Right renal cortex interstitium (tissue), 3 donors: ENCODE measurements at regions not wholly inside any gene's neighbourhood (a gene's known extent, or its start where the extent isn't known, plus 50 kb on each side); places are given as distances from the start of the nearest gene placed in this dataset.

ENCODE experiments used
- DNase-seq, 3 donors: peaks; one replicate each; pipeline ENCODE4 v3.0.0-alpha.2; 2013; ENCODE audit warnings: low read depth in 3 of 3, low spot score in 2 of 3

GRCh38 chr4:61036071-61036684, 163.9 kb upstream of the ADGRL3 start:
- DNase-seq: no peak

GRCh38 chr4:61041527-61041926, 158.6 kb upstream of the ADGRL3 start:
- DNase-seq: no peak

- DNase-seq: no peak
Measured at GRCh38 chr4:61044837-61045236, 155.3 kb upstream of the ADGRL3 start.

GRCh38 chr4:61049018-61049417, 151.1 kb upstream of the ADGRL3 start:
- DNase-seq: no peak

GRCh38 chr4:61067381-61067780, 132.7 kb upstream of the ADGRL3 start:
- DNase-seq: no peak

- DNase-seq: no peak
Measured at GRCh38 chr4:61068060-61068459, 132.1 kb upstream of the ADGRL3 start.

GRCh38 chr4:61068745-61069144, 131.4 kb upstream of the ADGRL3 start:
- DNase-seq: no peak

- DNase-seq: no peak
Measured at GRCh38 chr4:61070269-61070668, 129.9 kb upstream of the ADGRL3 start.

- no peak for DNase-seq
Measured at GRCh38 chr4:61079427-61079826, 120.7 kb upstream of the ADGRL3 start.

GRCh38 chr4:61079976-61080375, 120.2 kb upstream of the ADGRL3 start:
- no peak for DNase-seq

- no peak for DNase-seq
Measured at GRCh38 chr4:61085534-61085933, 114.6 kb upstream of the ADGRL3 start.

GRCh38 chr4:61086357-61086756, 113.8 kb upstream of the ADGRL3 start:
- DNase-seq: no peak

- DNase-seq: no peak
Measured at GRCh38 chr4:61086979-61087378, 113.1 kb upstream of the ADGRL3 start.

GRCh38 chr4:61094854-61095598, 105.1 kb upstream of the ADGRL3 start:
- DNase-seq: no peak

- no peak for DNase-seq
Measured at GRCh38 chr4:61128682-61129081, 71.4 kb upstream of the ADGRL3 start.

- no peak for DNase-seq
Measured at GRCh38 chr4:61129971-61130370, 70.2 kb upstream of the ADGRL3 start.

GRCh38 chr4:61143461-61143860, 56.7 kb upstream of the ADGRL3 start:
- DNase-seq: no peak

- no peak for DNase-seq
Measured at GRCh38 chr4:61149278-61149677, 50.8 kb upstream of the ADGRL3 start.
